Neural crest cell (in vitro differentiated cells): ENCODE measurements at regions not wholly inside any gene's neighbourhood (a gene's known extent, or its start where the extent isn't known, plus 50 kb on each side); places are given as distances from the start of the nearest gene placed in this dataset.

ENCODE experiments used
- DNase-seq: peaks from one replicate; pipeline ENCODE4 v3.0.0; 2021; ENCODE audit warnings: low read depth, mixed read lengths, low spot score
- H3K27ac Mint-ChIP-seq: one replicate; pipeline ENCODE4 v1.8.0; 2021; ENCODE audit warnings: mild to moderate bottlenecking, mixed read lengths; ENCODE audit not compliant: unreplicated experiment
- H3K27me3 Mint-ChIP-seq: 2 replicates; pipeline ENCODE4 v1.8.0; 2021; ENCODE audit warnings: low read depth, mild to moderate bottlenecking, mixed read lengths
- H3K36me3 Mint-ChIP-seq: 2 replicates; pipeline ENCODE4 v1.8.0; 2021; ENCODE audit warnings: low read depth, mild to moderate bottlenecking, mixed read lengths
- H3K4me1 Mint-ChIP-seq: 2 replicates; pipeline ENCODE4 v1.8.0; 2021; ENCODE audit warnings: mixed read lengths
- H3K4me3 Mint-ChIP-seq: one replicate; pipeline ENCODE4 v1.8.0; 2021; ENCODE audit warnings: mild to moderate bottlenecking, mixed read lengths
- H3K9me3 Mint-ChIP-seq: 2 replicates; pipeline ENCODE4 v1.8.0; 2021; ENCODE audit warnings: mixed read lengths
- TF ChIP-seq, protein P1 (sequence below): fragments of 200-600 bp; sonication (generic); conservative IDR thresholded peaks from 2 replicates; pipeline ENCODE4 v1.5.0; 2021; ENCODE audit warnings: antibody characterized with exemption, mild to moderate bottlenecking

DNA sequence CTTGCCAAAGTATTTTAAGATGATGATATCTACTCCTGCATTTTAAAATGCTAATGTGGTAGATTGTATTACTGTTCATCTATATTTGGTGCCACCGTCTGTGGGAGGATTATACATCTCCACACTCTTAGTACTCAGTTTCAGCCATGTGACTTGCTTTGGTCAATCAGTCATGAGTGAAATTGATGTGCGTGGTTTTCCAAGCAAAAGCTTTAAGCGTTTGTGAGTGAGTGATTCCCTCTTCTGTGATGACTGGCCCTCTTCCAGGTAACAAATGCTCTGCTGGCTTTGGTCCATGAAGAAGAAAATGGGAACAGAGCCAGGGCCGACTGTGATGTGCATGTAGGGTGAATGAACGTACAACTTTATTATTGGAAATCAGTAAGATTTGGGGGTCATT lies 330.4 kb downstream of the LPIN1 start:
- H3K27ac Mint-ChIP-seq: no peak overlapping the region
- no peak for DNase-seq
- peaks cover 18% of the 10 kb centered on the region for H3K4me1 Mint-ChIP-seq
- H3K4me3 Mint-ChIP-seq: no peak overlapping the region
- no peaks in the 10 kb centered on the region for H3K9me3 Mint-ChIP-seq
- H3K27me3 Mint-ChIP-seq: no peaks in the 10 kb centered on the region
- no peaks in the 10 kb centered on the region for H3K36me3 Mint-ChIP-seq
- TF ChIP-seq, protein P1, sequence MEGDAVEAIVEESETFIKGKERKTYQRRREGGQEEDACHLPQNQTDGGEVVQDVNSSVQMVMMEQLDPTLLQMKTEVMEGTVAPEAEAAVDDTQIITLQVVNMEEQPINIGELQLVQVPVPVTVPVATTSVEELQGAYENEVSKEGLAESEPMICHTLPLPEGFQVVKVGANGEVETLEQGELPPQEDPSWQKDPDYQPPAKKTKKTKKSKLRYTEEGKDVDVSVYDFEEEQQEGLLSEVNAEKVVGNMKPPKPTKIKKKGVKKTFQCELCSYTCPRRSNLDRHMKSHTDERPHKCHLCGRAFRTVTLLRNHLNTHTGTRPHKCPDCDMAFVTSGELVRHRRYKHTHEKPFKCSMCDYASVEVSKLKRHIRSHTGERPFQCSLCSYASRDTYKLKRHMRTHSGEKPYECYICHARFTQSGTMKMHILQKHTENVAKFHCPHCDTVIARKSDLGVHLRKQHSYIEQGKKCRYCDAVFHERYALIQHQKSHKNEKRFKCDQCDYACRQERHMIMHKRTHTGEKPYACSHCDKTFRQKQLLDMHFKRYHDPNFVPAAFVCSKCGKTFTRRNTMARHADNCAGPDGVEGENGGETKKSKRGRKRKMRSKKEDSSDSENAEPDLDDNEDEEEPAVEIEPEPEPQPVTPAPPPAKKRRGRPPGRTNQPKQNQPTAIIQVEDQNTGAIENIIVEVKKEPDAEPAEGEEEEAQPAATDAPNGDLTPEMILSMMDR: no peak

DNA sequence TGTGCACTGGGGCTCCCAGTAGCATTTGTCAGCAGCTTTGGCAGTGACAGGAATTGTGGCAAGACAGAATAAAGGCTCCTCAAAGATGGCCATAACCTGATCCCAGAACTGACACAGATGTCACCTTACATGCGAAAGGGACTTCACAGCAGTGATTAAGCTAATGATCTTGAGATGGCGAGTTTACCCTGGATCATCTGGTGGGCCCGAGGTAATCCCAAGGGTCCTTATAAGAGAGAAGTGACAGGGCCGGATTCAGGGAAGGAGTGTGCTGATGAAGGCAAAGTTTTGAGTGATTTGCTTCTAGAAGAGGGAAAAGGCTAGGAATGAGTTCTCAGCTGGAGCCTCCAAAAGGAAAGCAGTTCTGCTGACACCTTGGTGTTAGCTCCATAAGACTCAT lies 333.9 kb downstream of the LPIN1 start:
- H3K36me3 Mint-ChIP-seq: no peaks in the 10 kb centered on the region
- DNase-seq: no peak
- H3K27me3 Mint-ChIP-seq: no peaks in the 10 kb centered on the region
- peak overlapping the region; percentile 51 for H3K27ac Mint-ChIP-seq
- H3K4me3 Mint-ChIP-seq: no peak overlapping the region
- TF ChIP-seq, protein P1: no peak
- no peaks in the 10 kb centered on the region for H3K9me3 Mint-ChIP-seq
- peaks cover 28% of the 10 kb centered on the region for H3K4me1 Mint-ChIP-seq

DNA sequence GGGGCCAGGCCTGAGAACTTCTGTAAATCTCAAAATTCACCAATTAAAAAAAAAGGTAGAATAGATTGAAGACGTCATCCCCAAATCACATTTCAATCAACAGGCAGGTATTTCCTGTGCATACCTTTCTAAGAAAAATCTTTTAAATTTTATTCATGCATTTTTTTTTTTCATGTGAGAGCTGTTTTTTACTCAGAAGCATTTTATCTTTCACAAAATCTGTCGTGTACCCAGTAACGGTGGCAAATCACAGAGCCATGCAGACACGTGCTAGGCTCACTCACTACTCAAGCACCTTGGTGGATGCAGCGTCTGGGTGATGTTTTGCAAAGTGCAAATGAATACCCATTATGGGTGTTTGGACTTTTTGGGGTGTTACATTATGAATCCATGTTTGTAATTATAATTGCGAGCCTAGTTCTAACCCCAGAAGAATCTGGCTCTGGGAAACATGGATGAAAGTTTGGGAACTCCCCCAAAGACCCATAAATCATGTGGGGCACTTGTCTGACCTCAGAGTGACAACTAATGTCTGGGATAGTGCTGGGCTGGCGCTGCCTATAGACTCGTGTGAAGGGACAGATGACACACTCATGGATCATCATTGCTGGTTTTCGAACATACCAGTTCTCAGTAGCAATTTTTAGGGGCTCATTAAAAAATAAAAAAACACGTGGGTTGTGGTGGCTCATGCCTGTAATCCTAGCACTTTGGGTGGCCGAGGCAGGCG lies 335.2 kb downstream of the LPIN1 start:
- H3K4me3 Mint-ChIP-seq: no peak overlapping the region
- no peak for DNase-seq
- no peaks in the 10 kb centered on the region for H3K36me3 Mint-ChIP-seq
- no peak overlapping the region for H3K27ac Mint-ChIP-seq
- TF ChIP-seq, protein P1: no peak
- no peaks in the 10 kb centered on the region for H3K27me3 Mint-ChIP-seq
- peaks cover 28% of the 10 kb centered on the region for H3K4me1 Mint-ChIP-seq
- H3K9me3 Mint-ChIP-seq: no peaks in the 10 kb centered on the region

DNA sequence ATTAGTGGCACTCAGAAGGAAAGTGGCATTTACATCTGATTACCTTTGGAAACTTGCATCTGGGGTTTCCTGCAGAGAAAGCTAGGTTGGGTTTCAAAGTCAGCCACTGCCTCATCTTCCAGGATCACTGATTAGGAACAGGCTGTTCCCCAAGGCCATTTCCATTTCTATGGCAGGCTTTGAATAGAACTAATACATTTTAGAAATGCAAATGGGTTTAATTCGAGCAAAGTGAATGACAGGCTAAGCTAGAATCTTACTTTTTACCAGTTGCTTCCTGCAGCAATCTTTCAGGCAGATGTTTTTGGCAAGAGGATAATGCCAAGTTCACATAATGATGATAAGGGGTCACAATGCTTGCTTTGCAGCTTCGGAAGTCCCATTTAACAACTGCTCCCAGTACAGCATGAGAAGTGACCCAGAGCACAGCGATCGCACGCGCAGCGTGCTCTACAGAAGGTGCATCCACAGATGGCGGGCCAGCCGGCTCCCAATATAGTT lies 336.7 kb downstream of the LPIN1 start:
- Mint-ChIP-seq H3K4me3 (peak overlapping the region; percentile 40), H3K27me3 (no peaks in the 10 kb centered on the region), H3K4me1 (peaks cover 28% of the 10 kb centered on the region), H3K36me3 (no peaks in the 10 kb centered on the region), H3K27ac (no peak overlapping the region), H3K9me3 (no peaks in the 10 kb centered on the region)
- TF ChIP-seq, protein P1: no peak
- no peak for DNase-seq

DNA sequence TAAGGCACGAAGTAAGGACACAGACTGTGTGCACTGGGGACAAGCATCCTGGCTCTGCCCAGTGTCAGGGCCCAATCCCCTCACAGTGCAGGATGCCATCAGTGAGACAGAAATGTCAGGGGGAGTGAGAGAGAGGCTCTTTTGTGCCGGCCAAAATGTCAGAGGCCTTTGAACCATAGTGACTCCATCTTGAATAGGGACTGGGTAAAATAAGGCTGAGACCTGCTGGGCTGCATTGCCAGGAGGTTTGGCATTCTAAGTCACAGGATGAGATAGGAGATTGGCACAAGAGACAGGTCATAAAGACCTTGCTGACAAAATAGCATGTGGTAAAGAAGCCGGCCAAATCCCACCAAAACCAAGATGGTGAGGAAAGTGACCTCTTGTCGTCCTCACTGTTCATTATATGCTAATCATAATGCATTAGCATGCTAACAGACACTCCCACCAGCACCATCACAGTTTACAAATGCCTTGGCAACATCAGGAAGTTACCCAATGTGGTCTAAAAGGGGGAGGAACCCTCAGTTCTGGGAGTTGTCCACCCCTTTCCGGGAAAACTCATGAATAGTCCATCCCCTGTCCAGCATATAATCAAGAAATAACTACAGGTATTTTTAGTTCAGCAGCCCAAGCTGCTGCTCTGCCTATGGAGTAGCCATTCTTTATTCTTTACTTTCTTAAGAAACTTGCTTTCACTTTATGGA lies 337.4 kb downstream of the LPIN1 start:
- H3K4me1 Mint-ChIP-seq: peaks cover 28% of the 10 kb centered on the region
- no peak overlapping the region for H3K4me3 Mint-ChIP-seq
- H3K9me3 Mint-ChIP-seq: no peaks in the 10 kb centered on the region
- no peak for DNase-seq
- H3K27ac Mint-ChIP-seq: peak overlapping the region; percentile 81
- H3K36me3 Mint-ChIP-seq: no peaks in the 10 kb centered on the region
- H3K27me3 Mint-ChIP-seq: no peaks in the 10 kb centered on the region
- TF ChIP-seq, protein P1: no peak
